GM12873 (cell line): ENCODE measurements at regions not wholly inside any gene's neighbourhood (a gene's known extent, or its start where the extent isn't known, plus 50 kb on each side); places are given as distances from the start of the nearest gene placed in this dataset.

Source experiments
- CTCF ChIP-seq: IDR thresholded peaks from 2 replicates; pipeline ENCODE4 v1.5.1; 2012; ENCODE audit warnings: low read depth, mild to moderate bottlenecking, moderate library complexity, low read length, control low read depth; ENCODE audit not compliant: insufficient read depth; ENCODE audit errors: missing control alignments

DNA sequence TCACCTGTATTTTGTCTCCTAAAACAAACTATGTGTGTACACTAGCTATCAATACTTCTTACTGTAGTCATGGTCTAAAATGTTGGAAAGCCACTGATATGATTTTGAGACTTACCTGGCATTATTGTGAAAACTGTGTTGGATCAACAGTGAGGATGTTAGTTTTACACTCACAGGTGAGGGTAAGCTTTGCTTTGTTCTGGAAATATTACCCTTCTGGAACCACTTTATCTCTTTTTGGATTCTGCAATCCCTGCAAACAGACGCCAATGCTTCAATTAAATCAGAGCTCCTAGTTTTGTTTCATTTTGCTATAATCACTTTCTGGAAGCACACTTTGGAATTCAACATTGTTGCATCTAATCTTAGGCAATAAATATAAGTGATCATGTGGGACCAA is 223.3 kb downstream of the RPS29 start:
- TF ChIP-seq CTCF = no peak

DNA sequence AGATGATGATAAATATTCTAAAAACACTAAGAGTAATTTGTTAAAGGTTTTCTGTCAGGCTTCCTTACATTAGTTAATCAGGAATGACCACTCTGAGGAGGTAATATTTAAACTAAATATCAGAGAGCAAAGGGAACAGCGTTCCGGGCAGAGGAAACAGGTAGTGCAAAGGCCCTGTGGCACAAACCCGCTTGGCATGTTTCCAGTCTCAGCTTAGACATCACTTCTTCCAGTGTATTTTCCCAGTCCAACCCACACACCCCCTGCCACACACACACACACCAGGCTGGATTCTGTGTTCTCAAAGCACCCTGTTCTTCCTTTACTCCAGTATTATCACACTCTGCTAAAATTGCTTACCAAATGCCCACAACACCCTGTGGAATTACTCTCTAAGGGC is 247.1 kb downstream of the RPS29 start:
- TF ChIP-seq CTCF = no peak

GRCh38 chr14:49319810-49320209 is 266.4 kb downstream of the RPS29 start:
- TF ChIP-seq CTCF = no peak

- TF ChIP-seq CTCF = no peak
Observed at GRCh38 chr14:49315570-49315969, 270.6 kb downstream of the RPS29 start.

GRCh38 chr14:49314737-49315136 is 271.4 kb downstream of the RPS29 start:
- TF ChIP-seq CTCF = no peak

DNA sequence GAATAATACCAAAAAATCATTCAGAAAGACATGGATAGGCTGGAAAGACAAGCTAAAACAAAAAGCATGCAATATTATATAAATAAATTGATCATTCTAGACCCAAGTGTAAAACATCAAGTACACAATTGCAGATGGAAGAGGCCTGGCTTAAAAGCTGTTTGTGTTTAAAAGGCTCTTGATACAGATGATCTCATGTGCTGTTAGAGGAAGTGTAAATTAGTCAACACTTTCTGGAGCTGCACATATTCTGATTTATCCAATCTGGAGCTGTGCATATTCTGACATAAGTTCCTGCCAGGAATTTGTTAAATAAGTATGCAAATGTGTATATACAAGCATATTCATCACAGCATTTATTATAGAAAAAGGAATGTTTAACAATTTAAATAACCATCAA is 273.1 kb downstream of the RPS29 start:
- TF ChIP-seq CTCF = no peak

DNA sequence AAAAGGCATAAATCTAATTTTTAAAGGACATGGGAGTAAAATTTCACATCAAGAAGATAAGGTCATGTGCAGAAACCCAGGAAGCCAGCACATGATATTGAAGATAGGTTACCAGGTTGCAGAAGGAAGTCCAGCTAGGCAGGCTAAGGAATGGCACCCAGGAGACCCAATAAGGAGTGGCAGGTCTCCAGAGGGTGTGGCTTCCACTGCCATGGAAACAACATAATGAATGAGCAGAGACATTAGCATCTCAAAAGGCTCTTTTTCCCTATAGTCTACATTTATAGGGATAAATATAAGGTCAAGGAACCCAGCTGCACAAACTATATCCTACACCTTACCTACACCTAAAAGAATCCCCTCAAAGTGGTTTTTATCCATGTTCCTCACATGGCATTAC is 275.9 kb downstream of the RPS29 start:
- no peak for TF ChIP-seq CTCF
